Right ventricle myocardium superior (tissue), 1 donor: ENCODE measurements at regions not wholly inside any gene's neighbourhood (a gene's known extent, or its start where the extent isn't known, plus 50 kb on each side); places are given as distances from the start of the nearest gene placed in this dataset.

Experiments used
- ATAC-seq: fragments of 200-7000 bp; cut with Tn5 transposase; one replicate; pipeline ENCODE4 v1.9.1; 2020; ENCODE audit warnings: mild to moderate bottlenecking; ENCODE audit not compliant: poor library complexity
- DNase-seq: peaks from one replicate; pipeline ENCODE4 v3.0.0-alpha.2; 2020
- intact Hi-C: fragments of 100-400 bp; cut with DNase I; formaldehyde crosslinking; loops from one replicate; pipeline ENCODE4 v1.11.2; 2022
- donor health status: DM: no; HTN: yes; CAD: no; lungs with severe emphysema.

- intact Hi-C loops, result no loop called here
- peak; percentile 59 for ATAC-seq
- DNase-seq, result no peak
Measured at GRCh38 chr4:185071236-185071811, 53.0 kb downstream of the HELT start.

GRCh38 chr4:185079271-185079905 lies 61.1 kb downstream of the HELT start:
- DNase-seq, result no peak
- no peak for ATAC-seq
- intact Hi-C loops, result no loop called here

GRCh38 chr4:185080545-185080944 lies 62.3 kb downstream of the HELT start:
- no peak for DNase-seq
- no peak for ATAC-seq
- intact Hi-C loops, result no loop called here

- intact Hi-C loops, result no loop called here
- no peak for DNase-seq
- ATAC-seq, result no peak
Measured at GRCh38 chr4:185082561-185082960, 60.5 kb upstream of the SLC25A4 start.

- intact Hi-C loops, result no loop called here
- no peak for DNase-seq
- ATAC-seq, result no peak
Measured at GRCh38 chr4:185086053-185086452, 57.0 kb upstream of the SLC25A4 start.

GRCh38 chr4:185088899-185089298 lies 54.2 kb upstream of the SLC25A4 start:
- DNase-seq (no peak), ATAC-seq (no peak)
- intact Hi-C loops, result no loop called here

- ATAC-seq, result no peak
- intact Hi-C loops, result no loop called here
- no peak for DNase-seq
Measured at GRCh38 chr4:185090592-185090991, 52.5 kb upstream of the SLC25A4 start.

GRCh38 chr4:185092535-185093197 lies 50.4 kb upstream of the SLC25A4 start:
- ATAC-seq (no peak), DNase-seq (no peak)
- intact Hi-C loops, result no loop called here
